HL-60 (cell line): ENCODE measurements at regions not wholly inside any gene's neighbourhood (a gene's known extent, or its start where the extent isn't known, plus 50 kb on each side); places are given as distances from the start of the nearest gene placed in this dataset.
"Not testable (repeated sequence)": the region's sequence is repeated elsewhere in the genome, so short reads cannot be mapped to it uniquely, and the experiment has no call there.

Experiments used
- CTCF ChIP-seq: IDR thresholded peaks from one replicate; pipeline ENCODE4 v1.5.1; 2011; ENCODE audit warnings: low read length, control low read depth, inconsistent platforms; ENCODE audit not compliant: insufficient read depth
- GABPA ChIP-seq: IDR thresholded peaks from 2 replicates; pipeline ENCODE4 v1.6.1; 2012; ENCODE audit warnings: low read depth
- POLR2AphosphoS5 ChIP-seq: IDR thresholded peaks from 2 replicates; pipeline ENCODE4 v1.6.1; 2012; ENCODE audit warnings: low read depth
- REST ChIP-seq: IDR thresholded peaks from 2 replicates; pipeline ENCODE4 v1.6.1; 2012; ENCODE audit warnings: low read depth; ENCODE audit not compliant: insufficient replicate concordance
- SPI1 ChIP-seq: IDR thresholded peaks from 2 replicates; pipeline ENCODE4 v1.6.1; 2012; ENCODE audit warnings: low read depth, mild to moderate bottlenecking, borderline replicate concordance

- not testable (repeated sequence) for TF ChIP-seq CTCF, POLR2AphosphoS5, SPI1, REST, GABPA
Measured at GRCh38 chr3:170804634-170805033, 65.4 kb downstream of the RPL22L1 start.
